Kidney (tissue), 13 donors: ENCODE measurements at regions not wholly inside any gene's neighbourhood (a gene's known extent, or its start where the extent isn't known, plus 50 kb on each side); places are given as distances from the start of the nearest gene placed in this dataset.

Experiments used
- DNase-seq, 5 donors: peaks; one replicate each; pipeline ENCODE4 v3.0.0-alpha.2; 2013 to 2020
- FAIRE-seq: peaks from 2 replicates; lab custom pipeline; 2012; peaks lifted over from hg19 to GRCh38; lab: Jason Lieb, UNC
- H3K27ac ChIP-seq, 2 donors: one replicate each; pipeline ENCODE4 v1.7.0; 2013; ENCODE audit warnings: low read depth in 2 of 2, low read length in 2 of 2, inconsistent platforms in 1 of 2
- H3K27me3 ChIP-seq: one replicate; pipeline ENCODE4 v1.7.1; 2013; ENCODE audit warnings: low read length, inconsistent platforms; ENCODE audit not compliant: control insufficient read depth, insufficient read depth
- H3K36me3 ChIP-seq, 3 donors: one replicate each; pipeline versions ENCODE4 v1.7.0 to v1.7.1; 2013; ENCODE audit warnings: low read length in 3 of 3, control low read depth in 1 of 3, inconsistent platforms in 1 of 3; ENCODE audit not compliant: insufficient read depth in 3 of 3, control insufficient read depth in 2 of 3
- H3K4me1 ChIP-seq, 3 donors: one replicate each; pipeline versions ENCODE4 v1.7.0 to v1.7.1; 2013; ENCODE audit warnings: low read length in 3 of 3, inconsistent platforms in 1 of 3, low read depth in 1 of 3; ENCODE audit not compliant: control insufficient read depth in 2 of 3, insufficient read depth in 2 of 3
- H3K4me3 ChIP-seq, 3 donors: one replicate each; pipeline versions ENCODE4 v1.7.0 to v1.8.1; 2013; ENCODE audit warnings: low read length in 3 of 3, control low read depth in 1 of 3, inconsistent platforms in 1 of 3
- H3K9ac ChIP-seq, 3 donors: one replicate each; pipeline versions ENCODE4 v1.7.0 to v1.7.1; 2013; ENCODE audit warnings: low read length in 3 of 3, control low read depth in 1 of 3, inconsistent platforms in 1 of 3
- H3K9me3 ChIP-seq, 3 donors: one replicate each; pipeline versions ENCODE4 v1.7.0 to v1.7.1; 2013; ENCODE audit warnings: low read length in 3 of 3, control low read depth in 1 of 3, inconsistent platforms in 1 of 3; ENCODE audit not compliant: control insufficient read depth in 2 of 3, insufficient read depth in 1 of 3
- intact Hi-C: fragments of 100-400 bp; cut with DNase I; formaldehyde crosslinking; loops from one replicate; pipeline ENCODE4 v1.11.1; 2022
- TF ChIP-seq, protein P1 (sequence below): IDR thresholded peaks from 3 replicates; pipeline ENCODE4 v1.5.1; 2012; ENCODE audit warnings: mild to moderate bottlenecking, moderate library complexity, borderline replicate concordance; ENCODE audit not compliant: insufficient read depth; ENCODE audit errors: extremely low read depth
- donor health status: control.
- donor health status: control.
- donor health status: control.
- donor health status: control.
- donor health status: control.
- donor health status: DM: yes; HTN: yes; CAD: no.
- donor health status: Normal renal cell carcinoma (clear cell type).

DNA sequence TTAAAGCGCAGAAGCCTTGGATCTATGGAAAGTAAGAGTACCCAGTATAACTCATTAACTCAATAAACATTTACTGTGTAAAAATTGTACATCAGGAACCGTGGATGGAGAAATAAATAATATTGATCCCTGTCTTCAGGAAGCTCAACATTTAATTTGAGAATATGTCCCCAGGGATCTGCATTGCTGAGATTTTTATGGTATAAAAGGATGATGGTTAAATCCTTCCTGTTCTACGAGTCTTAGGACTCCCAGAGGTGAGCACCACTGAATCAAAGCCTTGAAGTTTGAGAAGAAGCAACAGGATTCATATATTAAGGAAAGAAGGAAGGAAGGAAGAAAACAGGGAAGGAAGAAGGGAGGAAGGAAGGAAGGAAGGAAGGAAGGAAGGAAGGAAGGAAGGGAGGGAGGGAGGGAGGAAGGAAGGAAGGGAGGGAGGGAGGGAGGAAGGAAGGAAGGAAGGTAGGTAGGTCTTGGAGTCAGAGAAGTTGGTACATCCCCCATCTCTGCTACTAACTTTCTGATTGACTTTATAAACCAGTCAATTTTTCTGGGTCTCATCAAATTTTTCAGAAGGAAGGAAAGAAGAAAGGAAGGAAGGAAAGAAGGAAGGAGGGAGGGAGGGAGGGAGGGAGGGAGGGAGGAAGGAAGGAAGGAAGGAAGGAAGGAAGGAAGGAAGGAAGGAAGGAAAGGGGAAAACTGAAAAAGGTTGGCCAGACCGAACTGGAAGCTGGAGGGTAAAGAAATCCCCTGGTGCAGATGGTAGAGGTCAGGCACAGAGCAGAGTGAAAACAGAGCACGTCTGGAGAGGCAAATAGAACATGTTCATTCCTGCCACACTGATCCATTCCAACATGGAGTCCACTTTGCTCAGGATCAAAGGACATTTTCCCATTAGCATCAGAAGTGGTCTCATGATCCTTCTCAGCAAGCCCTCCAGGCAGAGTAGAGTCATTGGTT lies 422.2 kb upstream of the CDH11 start:
- H3K36me3 ChIP-seq: no peaks in the 10 kb centered on the region
- intact Hi-C loops: no loop called here
- no peak for FAIRE-seq
- no peak overlapping the region for H3K4me3 ChIP-seq
- H3K27ac ChIP-seq: no peak overlapping the region
- H3K4me1 ChIP-seq: peaks cover 0 to 3% (median 0%) of the 10 kb centered on the region in 3 donors
- no peaks in the 10 kb centered on the region for H3K27me3 ChIP-seq
- no peak for DNase-seq
- H3K9me3 ChIP-seq: no peaks in the 10 kb centered on the region
- H3K9ac ChIP-seq: no peak overlapping the region
- TF ChIP-seq, protein P1, sequence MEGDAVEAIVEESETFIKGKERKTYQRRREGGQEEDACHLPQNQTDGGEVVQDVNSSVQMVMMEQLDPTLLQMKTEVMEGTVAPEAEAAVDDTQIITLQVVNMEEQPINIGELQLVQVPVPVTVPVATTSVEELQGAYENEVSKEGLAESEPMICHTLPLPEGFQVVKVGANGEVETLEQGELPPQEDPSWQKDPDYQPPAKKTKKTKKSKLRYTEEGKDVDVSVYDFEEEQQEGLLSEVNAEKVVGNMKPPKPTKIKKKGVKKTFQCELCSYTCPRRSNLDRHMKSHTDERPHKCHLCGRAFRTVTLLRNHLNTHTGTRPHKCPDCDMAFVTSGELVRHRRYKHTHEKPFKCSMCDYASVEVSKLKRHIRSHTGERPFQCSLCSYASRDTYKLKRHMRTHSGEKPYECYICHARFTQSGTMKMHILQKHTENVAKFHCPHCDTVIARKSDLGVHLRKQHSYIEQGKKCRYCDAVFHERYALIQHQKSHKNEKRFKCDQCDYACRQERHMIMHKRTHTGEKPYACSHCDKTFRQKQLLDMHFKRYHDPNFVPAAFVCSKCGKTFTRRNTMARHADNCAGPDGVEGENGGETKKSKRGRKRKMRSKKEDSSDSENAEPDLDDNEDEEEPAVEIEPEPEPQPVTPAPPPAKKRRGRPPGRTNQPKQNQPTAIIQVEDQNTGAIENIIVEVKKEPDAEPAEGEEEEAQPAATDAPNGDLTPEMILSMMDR: no peak

DNA sequence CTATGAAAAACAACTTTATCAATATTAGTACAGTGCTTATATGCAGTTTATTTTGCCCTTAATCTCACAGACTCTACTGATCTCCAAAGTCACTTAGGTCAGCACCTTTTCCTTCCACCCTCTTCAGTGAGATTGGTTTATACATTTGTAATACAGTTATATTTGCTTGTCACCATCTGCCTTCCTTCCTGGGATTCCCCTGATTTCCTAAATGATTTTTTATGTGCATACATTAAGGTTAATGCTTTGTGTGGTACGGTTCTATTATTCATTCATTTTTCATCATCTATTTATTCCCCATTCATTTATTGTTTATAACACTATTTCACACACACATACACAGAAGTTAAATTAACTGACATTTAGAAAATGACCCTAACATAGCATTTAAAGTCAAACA lies 419.8 kb upstream of the CDH11 start:
- intact Hi-C loops: no loop called here
- no peak overlapping the region for H3K4me3 ChIP-seq

DNA sequence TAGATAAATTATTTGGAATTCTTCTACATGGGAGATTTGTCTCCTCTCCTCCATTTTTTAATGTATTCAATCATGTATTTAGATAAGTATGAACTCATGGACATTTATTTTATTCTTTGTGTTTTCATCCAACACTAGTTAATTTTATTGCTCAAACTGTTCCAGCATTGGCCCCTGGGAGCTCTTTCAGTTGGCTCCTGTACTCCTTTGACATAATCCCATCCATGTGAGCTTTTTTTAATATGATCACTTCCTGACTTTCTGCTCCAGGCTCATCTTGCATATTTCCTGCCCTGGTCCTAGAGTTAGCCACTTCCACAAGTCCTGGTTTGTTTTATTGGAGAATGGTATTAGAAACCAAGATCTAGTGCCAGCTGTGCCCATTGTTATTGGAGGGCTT lies 419.0 kb upstream of the CDH11 start:
- TF ChIP-seq, protein P1: no peak
- no peaks in the 10 kb centered on the region for H3K36me3 ChIP-seq
- FAIRE-seq: no peak

More for the DNA sequence above, 419.8 kb upstream of the CDH11 start:
- Histone ChIP-seq H3K9me3 (no peaks in the 10 kb centered on the region), H3K27me3 (no peaks in the 10 kb centered on the region), H3K4me1 (no peaks in the 10 kb centered on the region), H3K27ac (no peak overlapping the region), H3K9ac (no peak overlapping the region), H3K36me3 (no peaks in the 10 kb centered on the region)
- TF ChIP-seq, protein P1: no peak
- DNase-seq (no peak), FAIRE-seq (no peak)

More for the DNA sequence above, 419.0 kb upstream of the CDH11 start:
- H3K9ac ChIP-seq: no peak overlapping the region
- H3K27ac ChIP-seq: no peak overlapping the region
- intact Hi-C loops: no loop called here
- H3K9me3 ChIP-seq: no peaks in the 10 kb centered on the region
- H3K27me3 ChIP-seq: no peaks in the 10 kb centered on the region
- no peak for DNase-seq
- no peaks in the 10 kb centered on the region for H3K4me1 ChIP-seq
- H3K4me3 ChIP-seq: no peak overlapping the region
